ENCODE measurements at regions not wholly inside any gene's neighbourhood (a gene's known extent, or its start where the extent isn't known, plus 50 kb on each side); places are given as distances from the start of the nearest gene placed in this dataset.
A peak's percentile ranks its signal among the peaks of the same experiment; 100 is the strongest.

- no peak for DNase-seq (ENCODE audit: low read depth)
- H3K4me3 ChIP-seq (ENCODE audit: low read depth, low read length) = no peak overlapping the region
- TF ChIP-seq CTCF (conservative IDR thresholded peaks at IDR 0.05; ENCODE audit: low read depth, low read length) = no peak
Observed at GRCh38 chr14:26339381-26339780, 258.5 kb downstream of the NOVA1 start.

- no peak overlapping the region for H3K4me3 ChIP-seq (ENCODE audit: low read depth, low read length)
- no peak for TF ChIP-seq CTCF (conservative IDR thresholded peaks at IDR 0.05; ENCODE audit: low read depth, low read length)
- DNase-seq (ENCODE audit: low read depth) = no peak
Observed at GRCh38 chr14:26338231-26338630, 259.6 kb downstream of the NOVA1 start.

GRCh38 chr14:26334288-26334687 is 263.5 kb downstream of the NOVA1 start:
- no peak overlapping the region for H3K4me3 ChIP-seq (ENCODE audit: low read depth, low read length)
- TF ChIP-seq CTCF (conservative IDR thresholded peaks at IDR 0.05; ENCODE audit: low read depth, low read length) = no peak
- DNase-seq (ENCODE audit: low read depth) = no peak

- no peak overlapping the region for H3K4me3 ChIP-seq (ENCODE audit: low read depth, low read length)
- DNase-seq (ENCODE audit: low read depth) = no peak
- no peak for TF ChIP-seq CTCF (conservative IDR thresholded peaks at IDR 0.05; ENCODE audit: low read depth, low read length)
Observed at GRCh38 chr14:26332966-26333365, 264.9 kb downstream of the NOVA1 start.

GRCh38 chr14:26330982-26331381 is 266.9 kb downstream of the NOVA1 start:
- no peak for TF ChIP-seq CTCF (conservative IDR thresholded peaks at IDR 0.05; ENCODE audit: low read depth, low read length)
- peak; percentile 72 for DNase-seq (ENCODE audit: low read depth)
- H3K4me3 ChIP-seq (ENCODE audit: low read depth, low read length) = no peak overlapping the region

- peak; percentile 85 for DNase-seq (ENCODE audit: low read depth)
- no peak overlapping the region for H3K4me3 ChIP-seq (ENCODE audit: low read depth, low read length)
- no peak for TF ChIP-seq CTCF (conservative IDR thresholded peaks at IDR 0.05; ENCODE audit: low read depth, low read length)
Observed at GRCh38 chr14:26328791-26329190, 269.0 kb downstream of the NOVA1 start.

GRCh38 chr14:26323869-26324268 is 274.0 kb downstream of the NOVA1 start:
- no peak for DNase-seq (ENCODE audit: low read depth)
- TF ChIP-seq CTCF (conservative IDR thresholded peaks at IDR 0.05; ENCODE audit: low read depth, low read length) = no peak
- H3K4me3 ChIP-seq (ENCODE audit: low read depth, low read length) = no peak overlapping the region
